Activated naive CD4-positive, alpha-beta T cell treated with anti-CD3 and anti-CD28 coated beads, Interleukin-2, amount 50 U/mL, for 72 hours (primary cell): ENCODE measurements at regions not wholly inside any gene's neighbourhood (a gene's known extent, or its start where the extent isn't known, plus 50 kb on each side); places are given as distances from the start of the nearest gene placed in this dataset.

Experiments used
- ATAC-seq, 2 donors: fragments of 150-1000 bp; cut with Tn5 transposase; 2 replicates each; pipeline ENCODE4 v1.10.0; 2021; ENCODE audit warnings: mild to moderate bottlenecking in 2 of 2, moderate library complexity in 2 of 2
- DNase-seq, 2 donors: peaks; one replicate each; pipeline ENCODE4 v3.0.0; 2021 to 2022; ENCODE audit warnings: low spot score in 2 of 2
- H3K27ac Mint-ChIP-seq, 2 donors: one replicate each; pipeline ENCODE4 v1.8.0; 2022; ENCODE audit warnings: mild to moderate bottlenecking in 2 of 2, mixed read lengths in 2 of 2
- H3K36me3 Mint-ChIP-seq, 2 donors: one replicate each; pipeline ENCODE4 v1.8.0; 2022; ENCODE audit warnings: mixed read lengths in 2 of 2
- H3K9me3 Mint-ChIP-seq, 2 donors: one replicate each; pipeline ENCODE4 v1.8.0; 2022; ENCODE audit warnings: mixed read lengths in 2 of 2

GRCh38 chr13:34589581-34589980 lies 352.5 kb upstream of the NBEA start:
- peaks cover 0 to 4% of the 10 kb centered on the region in 2 donors for H3K9me3 Mint-ChIP-seq
- ATAC-seq (no peak), DNase-seq (no peak)
- no peaks in the 10 kb centered on the region for H3K36me3 Mint-ChIP-seq
- no peak overlapping the region for H3K27ac Mint-ChIP-seq

GRCh38 chr13:34591129-34591528 lies 350.9 kb upstream of the NBEA start:
- Mint-ChIP-seq H3K9me3 (peaks cover 0 to 9% of the 10 kb centered on the region in 2 donors), H3K36me3 (no peaks in the 10 kb centered on the region), H3K27ac (no peak overlapping the region)
- no peak for ATAC-seq
- DNase-seq, result no peak

- ATAC-seq (no peak), DNase-seq (no peak)
- H3K36me3 Mint-ChIP-seq, result no peaks in the 10 kb centered on the region
- peaks cover 0 to 14% of the 10 kb centered on the region in 2 donors for H3K9me3 Mint-ChIP-seq
- no peak overlapping the region for H3K27ac Mint-ChIP-seq
Observed at GRCh38 chr13:34591900-34592529, 350.1 kb upstream of the NBEA start.

DNA sequence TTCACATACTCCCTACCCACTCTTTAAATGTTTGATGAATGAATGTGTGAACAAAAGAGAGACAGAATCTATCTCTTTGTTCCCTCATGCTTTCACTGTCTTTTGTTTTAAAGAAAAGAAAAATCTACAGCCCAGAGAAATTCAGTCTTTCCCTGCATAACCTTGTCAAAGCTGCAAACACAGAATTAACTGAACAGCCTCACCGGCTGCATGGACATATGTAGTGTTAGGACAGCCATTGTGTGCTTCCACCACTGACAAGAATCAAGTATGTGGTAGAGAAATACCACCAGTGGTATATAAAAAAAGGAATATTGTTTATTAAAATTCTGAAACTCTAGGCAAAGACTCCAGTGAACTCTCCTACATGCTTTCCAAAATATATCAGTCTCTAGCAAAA lies 348.4 kb upstream of the NBEA start:
- DNase-seq (no peak), ATAC-seq (no peak)
- Mint-ChIP-seq H3K27ac (no peak overlapping the region), H3K9me3 (peaks cover 0 to 17% of the 10 kb centered on the region in 2 donors), H3K36me3 (no peaks in the 10 kb centered on the region)

GRCh38 chr13:34594507-34594906 lies 347.6 kb upstream of the NBEA start:
- H3K9me3 Mint-ChIP-seq, result peaks cover 0 to 17% of the 10 kb centered on the region in 2 donors
- no peaks in the 10 kb centered on the region for H3K36me3 Mint-ChIP-seq
- ATAC-seq, result no peak
- DNase-seq, result no peak
- no peak overlapping the region for H3K27ac Mint-ChIP-seq

GRCh38 chr13:34608331-34608730 lies 333.7 kb upstream of the NBEA start:
- H3K36me3 Mint-ChIP-seq, result no peaks in the 10 kb centered on the region
- ATAC-seq, result no peak
- no peak for DNase-seq
- H3K9me3 Mint-ChIP-seq, result peaks cover 11 to 15% of the 10 kb centered on the region in 2 donors
- no peak overlapping the region for H3K27ac Mint-ChIP-seq

- Mint-ChIP-seq H3K9me3 (peaks cover 11 to 15% of the 10 kb centered on the region in 2 donors), H3K36me3 (no peaks in the 10 kb centered on the region), H3K27ac (no peak overlapping the region)
- ATAC-seq, result no peak
- DNase-seq, result no peak
Observed at GRCh38 chr13:34611671-34612070, 330.4 kb upstream of the NBEA start.

DNA sequence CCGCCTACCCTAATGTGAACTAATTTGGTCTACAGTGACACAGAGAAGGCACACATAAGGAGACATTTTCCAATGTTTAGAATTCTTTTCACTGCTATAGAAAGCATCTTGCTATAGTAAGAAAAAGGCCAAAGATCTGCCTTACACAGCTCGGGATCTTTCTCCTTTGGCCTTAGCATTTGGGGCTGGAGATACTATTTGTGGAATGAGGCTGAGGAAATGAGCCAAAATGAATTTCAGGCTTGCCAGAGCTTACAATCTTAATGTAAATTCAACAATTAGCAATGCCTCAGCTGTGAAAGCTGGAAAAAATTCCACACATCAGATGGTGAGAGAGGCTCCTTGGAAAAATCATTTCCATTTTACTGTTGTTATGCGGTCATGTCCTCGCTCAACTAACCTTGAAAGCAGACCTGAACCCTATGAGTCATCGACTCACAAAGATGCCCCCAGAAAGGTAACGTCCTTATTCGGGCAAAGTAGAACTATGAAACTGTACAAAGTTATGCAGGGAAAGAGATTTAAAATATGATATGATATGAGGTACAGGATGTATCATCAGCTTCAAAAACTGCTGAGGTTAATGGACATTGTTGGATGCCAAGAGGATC lies 324.5 kb upstream of the NBEA start:
- Mint-ChIP-seq H3K27ac (no peak overlapping the region), H3K36me3 (no peaks in the 10 kb centered on the region), H3K9me3 (peaks cover 2 to 5% of the 10 kb centered on the region in 2 donors)
- ATAC-seq (no peak), DNase-seq (no peak)

DNA sequence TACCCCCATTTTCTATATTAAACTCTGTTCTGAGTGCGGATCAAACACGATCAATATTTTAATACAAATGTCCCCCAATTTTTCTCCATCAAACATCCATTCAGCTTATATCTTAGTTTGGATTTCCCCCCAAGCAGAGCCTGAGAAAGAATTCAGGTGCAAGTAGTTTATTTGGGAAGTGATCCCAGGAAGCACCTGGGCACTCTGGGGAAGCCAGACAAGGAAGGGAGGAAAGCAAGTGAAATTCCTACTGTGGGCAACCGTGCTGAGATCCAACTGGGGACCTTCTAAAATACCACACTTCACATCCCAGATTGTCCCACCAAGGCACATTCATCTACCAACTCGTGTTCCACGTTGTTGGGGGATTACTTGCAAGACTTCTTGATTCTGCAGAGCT lies 323.4 kb upstream of the NBEA start:
- no peak overlapping the region for H3K27ac Mint-ChIP-seq
- ATAC-seq (no peak), DNase-seq (no peak)
- no peaks in the 10 kb centered on the region for H3K36me3 Mint-ChIP-seq
- peaks cover 0 to 3% of the 10 kb centered on the region in 2 donors for H3K9me3 Mint-ChIP-seq

DNA sequence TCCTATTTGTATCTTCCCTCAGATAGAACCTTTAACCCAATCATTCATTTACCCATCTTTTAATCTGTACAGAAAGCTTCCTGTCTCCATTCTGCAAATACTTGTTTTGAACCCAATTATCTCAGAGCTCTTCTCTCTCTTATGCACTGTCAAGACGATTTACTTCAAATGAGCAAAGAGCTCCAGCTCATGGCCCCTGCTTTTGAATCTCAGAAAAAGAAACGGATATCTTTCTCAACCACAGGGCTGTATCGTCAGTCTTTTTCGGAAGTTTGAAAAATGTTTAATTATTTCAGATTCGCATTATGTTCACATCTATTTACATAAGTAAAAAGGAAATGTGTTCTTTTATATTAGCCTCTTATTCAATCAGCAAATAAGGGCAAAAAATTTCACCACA lies 322.7 kb upstream of the NBEA start:
- peaks cover 0 to 3% of the 10 kb centered on the region in 2 donors for H3K9me3 Mint-ChIP-seq

DNA sequence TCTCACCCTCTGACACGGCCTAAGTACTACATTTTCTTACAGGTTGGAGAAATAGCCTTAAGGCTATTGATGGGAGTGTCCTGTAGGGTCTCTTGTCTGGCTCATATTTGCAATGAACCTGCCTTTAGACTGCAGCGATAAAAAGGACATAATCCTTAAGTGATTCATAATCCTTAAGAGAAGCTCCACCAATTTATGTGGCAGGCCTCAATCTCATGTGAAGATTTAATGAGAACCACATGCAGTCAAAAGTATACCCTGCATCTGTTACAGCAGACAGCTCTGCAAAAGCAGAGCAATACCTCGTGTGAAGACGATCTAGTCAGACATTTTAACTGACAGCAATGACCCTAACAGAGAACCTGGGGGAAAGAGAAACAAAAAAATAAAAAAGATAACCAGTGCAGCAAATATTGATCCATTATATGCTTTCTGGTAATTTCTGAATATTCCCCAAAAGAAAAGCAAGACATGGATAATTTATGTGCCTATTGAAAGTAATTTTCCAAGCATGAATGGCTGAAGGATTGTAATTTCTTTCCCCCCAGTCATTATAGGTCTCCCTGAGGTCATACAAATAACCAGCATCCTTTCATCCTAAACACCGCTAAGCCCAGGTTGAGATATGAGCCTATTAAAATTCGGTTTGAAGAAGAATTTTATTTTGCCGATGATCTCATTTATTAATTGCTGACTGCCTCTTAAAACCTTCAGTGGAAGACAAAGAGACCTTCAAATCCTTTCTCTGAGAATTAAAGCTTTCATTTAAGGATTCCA lies 321.8 kb upstream of the NBEA start:
- no peaks in the 10 kb centered on the region for H3K36me3 Mint-ChIP-seq
- no peak overlapping the region for H3K27ac Mint-ChIP-seq
- DNase-seq (no peak), ATAC-seq (no peak)
- H3K9me3 Mint-ChIP-seq, result peaks cover 0 to 3% of the 10 kb centered on the region in 2 donors

More for the DNA sequence above, 322.7 kb upstream of the NBEA start:
- no peaks in the 10 kb centered on the region for H3K36me3 Mint-ChIP-seq
- no peak for DNase-seq
- no peak overlapping the region for H3K27ac Mint-ChIP-seq
- ATAC-seq, result no peak

- Mint-ChIP-seq H3K27ac (no peak overlapping the region), H3K36me3 (no peaks in the 10 kb centered on the region), H3K9me3 (peaks cover 0 to 3% of the 10 kb centered on the region in 2 donors)
- ATAC-seq (no peak), DNase-seq (no peak)
Observed at GRCh38 chr13:34620862-34621261, 321.2 kb upstream of the NBEA start.

GRCh38 chr13:34623331-34623730 lies 318.7 kb upstream of the NBEA start:
- no peak overlapping the region for H3K27ac Mint-ChIP-seq
- H3K9me3 Mint-ChIP-seq, result peaks cover 0 to 3% of the 10 kb centered on the region in 2 donors
- no peak for DNase-seq

GRCh38 chr13:34627509-34628208 lies 314.4 kb upstream of the NBEA start:
- no peak overlapping the region for H3K27ac Mint-ChIP-seq
- ATAC-seq (no peak), DNase-seq (no peak)
- H3K9me3 Mint-ChIP-seq, result no peaks in the 10 kb centered on the region
- no peaks in the 10 kb centered on the region for H3K36me3 Mint-ChIP-seq

More at GRCh38 chr13:34623331-34623730, 318.7 kb upstream of the NBEA start:
- H3K36me3 Mint-ChIP-seq, result no peaks in the 10 kb centered on the region
- ATAC-seq, result no peak

- H3K36me3 Mint-ChIP-seq, result no peaks in the 10 kb centered on the region
- DNase-seq, result no peak
- H3K27ac Mint-ChIP-seq, result no peak overlapping the region
- no peaks in the 10 kb centered on the region for H3K9me3 Mint-ChIP-seq
- ATAC-seq, result no peak
Observed at GRCh38 chr13:34628209-34628682, 313.8 kb upstream of the NBEA start.

GRCh38 chr13:34634448-34634847 lies 307.6 kb upstream of the NBEA start:
- Mint-ChIP-seq H3K27ac (no peak overlapping the region), H3K36me3 (no peaks in the 10 kb centered on the region), H3K9me3 (peaks cover 4 to 6% of the 10 kb centered on the region in 2 donors)
- DNase-seq (no peak), ATAC-seq (no peak)

DNA sequence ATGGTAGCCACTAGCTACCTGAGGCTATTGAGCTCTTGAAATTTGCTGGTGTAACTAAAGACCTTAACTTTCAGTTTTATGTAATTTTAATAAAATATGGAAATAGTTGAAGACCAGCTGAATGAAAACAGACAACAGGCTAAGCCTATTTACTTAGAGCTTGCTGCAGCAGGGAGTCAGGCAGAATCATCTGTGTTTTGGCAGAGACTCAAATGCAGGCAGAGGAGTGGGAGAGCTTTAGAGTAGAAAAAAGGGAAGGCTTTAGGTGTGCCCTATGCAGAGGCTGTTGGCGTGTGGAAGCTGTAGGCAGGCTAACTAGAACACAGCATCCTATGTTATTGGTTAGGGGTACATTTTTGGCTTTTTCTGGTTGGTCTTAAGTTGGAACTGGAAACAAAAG lies 304.9 kb upstream of the NBEA start:
- Mint-ChIP-seq H3K36me3 (no peaks in the 10 kb centered on the region), H3K27ac (no peak overlapping the region), H3K9me3 (peaks cover 4 to 6% of the 10 kb centered on the region in 2 donors)
- ATAC-seq (no peak), DNase-seq (no peak)
